ENCODE measurements at regions not wholly inside any gene's neighbourhood (a gene's known extent, or its start where the extent isn't known, plus 50 kb on each side); places are given as distances from the start of the nearest gene placed in this dataset.

GRCh38 chr1:23639460-23640095 lies 52.0 kb upstream of the RPL11 start:
- DNase-seq = no peak

GRCh38 chr1:23638786-23639241 lies 52.8 kb upstream of the RPL11 start:
- no peak for DNase-seq

GRCh38 chr1:23638188-23638619 lies 53.4 kb upstream of the RPL11 start:
- no peak for DNase-seq

GRCh38 chr1:23636009-23636408 lies 55.6 kb upstream of the RPL11 start:
- DNase-seq = no peak

- peak; percentile 37 for DNase-seq
Measured at GRCh38 chr1:23634840-23635651, 56.6 kb upstream of the RPL11 start.

GRCh38 chr1:23634518-23634839 lies 57.1 kb upstream of the RPL11 start:
- no peak for DNase-seq

- no peak for DNase-seq
Measured at GRCh38 chr1:23632479-23633160, 59.0 kb upstream of the RPL11 start.

GRCh38 chr1:23629708-23630290 lies 61.8 kb upstream of the RPL11 start:
- DNase-seq = no peak

- DNase-seq = no peak
Measured at GRCh38 chr1:23628951-23629387, 62.6 kb upstream of the RPL11 start.

- DNase-seq = no peak
Measured at GRCh38 chr1:23627069-23627735, 64.4 kb upstream of the RPL11 start.

GRCh38 chr1:23625929-23626535 lies 65.6 kb upstream of the RPL11 start:
- no peak for DNase-seq

- DNase-seq = no peak
Measured at GRCh38 chr1:23625459-23625858, 66.1 kb upstream of the RPL11 start.

GRCh38 chr1:23624440-23624839 lies 65.1 kb upstream of the ID3 start:
- DNase-seq = peak; percentile 17

- DNase-seq = no peak
Measured at GRCh38 chr1:23622284-23622683, 63.0 kb upstream of the ID3 start.

GRCh38 chr1:23620605-23621004 lies 61.3 kb upstream of the ID3 start:
- no peak for DNase-seq

GRCh38 chr1:23619299-23620188 lies 60.2 kb upstream of the ID3 start:
- DNase-seq = peak; percentile 82

GRCh38 chr1:23618586-23619083 lies 59.3 kb upstream of the ID3 start:
- no peak for DNase-seq

- no peak for DNase-seq
Measured at GRCh38 chr1:23617084-23617521, 57.8 kb upstream of the ID3 start.

GRCh38 chr1:23616292-23616824 lies 57.1 kb upstream of the ID3 start:
- no peak for DNase-seq

- DNase-seq = no peak
Measured at GRCh38 chr1:23615852-23616251, 56.6 kb upstream of the ID3 start.

GRCh38 chr1:23615423-23615822 lies 56.1 kb upstream of the ID3 start:
- DNase-seq = no peak

Data from effector CD4-positive, alpha-beta T cell (primary cell).